KMS-11 (cell line): ENCODE measurements at regions not wholly inside any gene's neighbourhood (a gene's known extent, or its start where the extent isn't known, plus 50 kb on each side); places are given as distances from the start of the nearest gene placed in this dataset.
A peak's percentile ranks its signal among the peaks of the same experiment; 100 is the strongest.
"Not testable (repeated sequence)": the region's sequence is repeated elsewhere in the genome, so short reads cannot be mapped to it uniquely, and the experiment has no call there.

Source experiments
- H2AFZ ChIP-seq: fragments of 200-600 bp; sonication (generic); 2 replicates; pipeline ENCODE4 v1.6.1; 2016; ENCODE audit warnings: antibody characterized with exemption, mixed run types, low read depth
- H3K27ac ChIP-seq: fragments of 200-600 bp; sonication (generic); 2 replicates; pipeline ENCODE4 v1.6.1; 2016; ENCODE audit warnings: mild to moderate bottlenecking, mixed run types
- H3K27me3 ChIP-seq: fragments of 200-600 bp; sonication (generic); 2 replicates; pipeline ENCODE4 v1.6.1; 2017; ENCODE audit warnings: mild to moderate bottlenecking, low read depth, mixed run types, moderate library complexity; ENCODE audit not compliant: insufficient read depth
- H3K36me3 ChIP-seq: fragments of 200-600 bp; sonication (generic); 2 replicates; pipeline ENCODE4 v1.6.1; 2017; ENCODE audit warnings: mild to moderate bottlenecking, mixed run types; ENCODE audit not compliant: insufficient read depth
- H3K4me1 ChIP-seq: fragments of 200-600 bp; sonication (generic); 2 replicates; pipeline ENCODE4 v1.6.1; 2016; ENCODE audit warnings: mild to moderate bottlenecking, low read depth, mixed run types; ENCODE audit not compliant: poor library complexity, severe bottlenecking
- H3K4me2 ChIP-seq: fragments of 200-600 bp; sonication (generic); 2 replicates; pipeline ENCODE4 v1.7.0; 2016; ENCODE audit warnings: mild to moderate bottlenecking, mixed run types
- H3K4me3 ChIP-seq: fragments of 200-600 bp; sonication (generic); IDR thresholded peaks from 2 replicates; pipeline ENCODE4 v1.6.1; 2017; ENCODE audit warnings: low read depth, low read length, mixed read lengths; ENCODE audit not compliant: insufficient read depth
- H3K79me2 ChIP-seq: fragments of 200-600 bp; sonication (generic); 2 replicates; pipeline ENCODE4 v1.6.1; 2016; ENCODE audit warnings: low read depth, mixed run types; ENCODE audit not compliant: insufficient read depth
- H3K9ac ChIP-seq: fragments of 200-600 bp; sonication (generic); 2 replicates; pipeline ENCODE4 v1.6.1; 2016; ENCODE audit warnings: mild to moderate bottlenecking, mixed run types
- H4K20me1 ChIP-seq: fragments of 200-600 bp; sonication (generic); 2 replicates; pipeline ENCODE4 v1.6.1; 2016; ENCODE audit warnings: mild to moderate bottlenecking, mixed run types; ENCODE audit not compliant: insufficient read depth
- TF ChIP-seq, protein P1 (sequence below): fragments of 200-600 bp; sonication (generic); conservative IDR thresholded peaks from 2 replicates; pipeline ENCODE4 v1.6.1; 2017; ENCODE audit warnings: low read depth, mild to moderate bottlenecking, antibody characterized with exemption, low read length, moderate library complexity, mixed read lengths

DNA sequence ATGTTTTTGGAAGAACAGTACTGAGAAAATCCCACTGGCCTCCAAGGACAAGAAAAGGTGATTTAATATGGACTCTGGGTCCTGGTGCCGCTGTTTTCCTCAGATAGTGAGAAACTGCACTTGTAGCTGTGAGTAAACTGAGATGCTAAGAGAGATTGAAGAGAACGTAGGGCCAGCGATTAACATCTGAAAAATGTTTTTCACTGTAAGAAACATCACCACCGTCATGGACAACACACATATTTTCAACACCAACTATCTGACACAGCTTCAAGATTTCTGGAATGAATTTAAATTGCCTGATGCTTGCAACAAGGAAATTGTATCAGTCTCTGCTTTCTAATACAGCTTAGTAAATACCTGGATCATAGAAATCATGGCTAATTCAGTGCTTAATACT is 158.2 kb upstream of the SMIM31 start:
- Histone ChIP-seq H3K4me1 (no peaks in the 10 kb centered on the region), H3K79me2 (no peaks in the 10 kb centered on the region), H3K9ac (no peak overlapping the region), H3K36me3 (no peaks in the 10 kb centered on the region), H4K20me1 (no peaks in the 10 kb centered on the region), H3K27ac (no peak overlapping the region), H3K4me3 (no peak overlapping the region), H2AFZ (no peak overlapping the region), H3K27me3 (no peaks in the 10 kb centered on the region), H3K4me2 (no peak overlapping the region)
- TF ChIP-seq, protein P1, sequence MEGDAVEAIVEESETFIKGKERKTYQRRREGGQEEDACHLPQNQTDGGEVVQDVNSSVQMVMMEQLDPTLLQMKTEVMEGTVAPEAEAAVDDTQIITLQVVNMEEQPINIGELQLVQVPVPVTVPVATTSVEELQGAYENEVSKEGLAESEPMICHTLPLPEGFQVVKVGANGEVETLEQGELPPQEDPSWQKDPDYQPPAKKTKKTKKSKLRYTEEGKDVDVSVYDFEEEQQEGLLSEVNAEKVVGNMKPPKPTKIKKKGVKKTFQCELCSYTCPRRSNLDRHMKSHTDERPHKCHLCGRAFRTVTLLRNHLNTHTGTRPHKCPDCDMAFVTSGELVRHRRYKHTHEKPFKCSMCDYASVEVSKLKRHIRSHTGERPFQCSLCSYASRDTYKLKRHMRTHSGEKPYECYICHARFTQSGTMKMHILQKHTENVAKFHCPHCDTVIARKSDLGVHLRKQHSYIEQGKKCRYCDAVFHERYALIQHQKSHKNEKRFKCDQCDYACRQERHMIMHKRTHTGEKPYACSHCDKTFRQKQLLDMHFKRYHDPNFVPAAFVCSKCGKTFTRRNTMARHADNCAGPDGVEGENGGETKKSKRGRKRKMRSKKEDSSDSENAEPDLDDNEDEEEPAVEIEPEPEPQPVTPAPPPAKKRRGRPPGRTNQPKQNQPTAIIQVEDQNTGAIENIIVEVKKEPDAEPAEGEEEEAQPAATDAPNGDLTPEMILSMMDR, result no peak

DNA sequence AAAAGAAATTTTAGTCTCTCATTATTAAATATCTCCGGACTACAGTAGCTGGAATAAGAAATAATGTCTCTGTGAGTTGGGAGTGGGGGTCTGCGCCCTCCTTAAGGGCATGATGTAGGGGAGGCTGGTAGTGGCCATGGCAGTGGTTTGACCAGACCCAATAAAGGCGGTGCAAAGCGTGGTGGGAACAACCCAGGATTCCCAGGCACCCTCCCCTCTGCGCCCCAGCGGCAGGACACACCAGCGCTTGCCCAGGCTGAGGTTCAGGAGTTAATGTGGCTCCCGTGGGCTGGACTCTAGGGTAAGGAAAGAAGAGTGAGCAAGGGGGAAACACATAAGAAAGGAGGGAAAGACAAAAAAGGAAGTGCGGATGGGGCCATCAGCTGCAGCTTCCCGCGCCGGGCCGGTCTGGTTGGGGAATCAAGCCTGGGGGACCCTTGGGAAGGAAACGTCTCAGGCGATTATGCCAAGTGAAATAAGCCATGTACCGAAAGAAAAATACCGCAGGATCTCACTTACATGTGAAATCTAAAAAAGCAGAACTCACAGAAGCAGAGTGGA is 157.5 kb upstream of the SMIM31 start:
- Histone ChIP-seq H4K20me1 (no peaks in the 10 kb centered on the region), H3K27me3 (no peaks in the 10 kb centered on the region), H2AFZ (no peak overlapping the region), H3K4me2 (no peak overlapping the region), H3K36me3 (no peaks in the 10 kb centered on the region), H3K4me1 (no peaks in the 10 kb centered on the region), H3K27ac (no peak overlapping the region), H3K4me3 (no peak overlapping the region), H3K9ac (no peak overlapping the region), H3K79me2 (no peaks in the 10 kb centered on the region)
- TF ChIP-seq, protein P1, result no peak

DNA sequence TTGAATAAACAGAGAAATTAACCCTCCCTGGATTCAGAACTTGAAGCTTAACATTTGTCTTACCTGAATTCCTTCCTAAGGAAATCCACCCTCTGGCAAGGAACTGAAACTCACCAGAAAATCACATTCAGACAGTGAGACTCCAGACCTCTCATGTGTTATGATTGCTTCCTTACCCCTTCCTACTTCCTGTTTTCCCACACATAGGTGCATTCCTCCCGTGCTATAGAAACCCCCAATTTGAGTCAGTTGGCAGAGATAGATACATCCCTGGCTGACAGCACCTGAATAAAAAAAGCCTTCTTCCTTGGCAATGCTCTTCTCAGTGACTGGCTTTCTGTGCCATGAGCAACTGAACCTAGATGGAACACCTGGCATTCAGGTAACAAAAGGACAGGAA is 157.0 kb upstream of the SMIM31 start:
- TF ChIP-seq, protein P1, result no peak
- Histone ChIP-seq H2AFZ (no peak overlapping the region), H3K4me3 (no peak overlapping the region), H3K36me3 (no peaks in the 10 kb centered on the region), H3K79me2 (no peaks in the 10 kb centered on the region), H3K27ac (no peak overlapping the region), H3K4me2 (no peak overlapping the region), H3K9ac (no peak overlapping the region), H3K27me3 (no peaks in the 10 kb centered on the region), H4K20me1 (no peaks in the 10 kb centered on the region), H3K4me1 (no peaks in the 10 kb centered on the region)

DNA sequence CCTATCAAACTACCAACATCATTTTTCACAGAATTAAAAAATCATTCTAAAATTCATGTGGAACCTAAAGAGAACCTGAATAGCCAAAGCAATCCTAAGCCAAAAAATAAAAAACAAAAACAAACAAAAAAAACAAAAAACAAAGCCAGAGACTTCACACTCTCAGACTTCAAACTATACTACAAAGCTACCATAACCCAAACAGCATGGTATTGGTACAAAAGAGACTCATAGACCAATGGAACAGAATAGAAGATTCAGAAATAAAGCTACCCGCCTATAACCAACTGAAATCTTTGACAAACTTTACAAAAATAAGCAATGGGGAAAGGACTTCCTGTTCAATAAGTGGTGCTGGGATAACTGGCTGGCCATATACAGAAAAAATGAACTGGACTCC is 152.3 kb upstream of the SMIM31 start:
- Histone ChIP-seq H3K4me2 (no peak overlapping the region), H3K27ac (no peak overlapping the region), H3K4me1 (peaks cover 14% of the 10 kb centered on the region), H3K79me2 (no peaks in the 10 kb centered on the region), H3K9ac (no peak overlapping the region), H3K4me3 (no peak overlapping the region), H3K36me3 (no peaks in the 10 kb centered on the region), H2AFZ (no peak overlapping the region), H4K20me1 (no peaks in the 10 kb centered on the region), H3K27me3 (no peaks in the 10 kb centered on the region)
- TF ChIP-seq, protein P1, result no peak

DNA sequence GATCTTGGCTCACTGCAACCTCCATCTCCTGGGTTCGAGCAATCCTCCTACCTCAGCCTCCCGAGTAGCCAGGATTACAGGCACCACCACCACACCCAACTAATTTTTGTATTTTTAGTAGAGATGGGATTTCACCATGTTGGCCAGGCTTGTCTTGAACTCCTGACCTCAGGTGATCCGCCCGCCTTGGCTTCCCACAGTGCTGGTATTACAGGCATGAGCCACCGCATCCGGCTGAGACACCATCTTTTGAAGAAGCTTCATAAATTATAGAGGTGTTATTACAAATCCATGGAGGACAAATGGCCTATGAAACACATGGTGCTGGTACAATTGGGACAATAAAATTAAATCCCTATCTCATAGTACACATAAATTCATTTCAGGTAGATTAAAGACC is 148.1 kb upstream of the SMIM31 start:
- H3K4me2 ChIP-seq, result peak overlapping the region; percentile 27; the same call in 1 of the 2 replicates
- H3K79me2 ChIP-seq, H3K9ac ChIP-seq, H3K27ac ChIP-seq, H2AFZ ChIP-seq, H4K20me1 ChIP-seq, H3K36me3 ChIP-seq, H3K4me3 ChIP-seq, H3K27me3 ChIP-seq: not testable (repeated sequence)
- H3K4me1 ChIP-seq, result peaks cover 17% of the 10 kb centered on the region
